ENCODE measurements at regions not wholly inside any gene's neighbourhood (a gene's known extent, or its start where the extent isn't known, plus 50 kb on each side); places are given as distances from the start of the nearest gene placed in this dataset.

GRCh38 chr4:3818371-3818770 is 52.2 kb downstream of the ADRA2C start:
- no peak for DNase-seq (ENCODE audit: low spot score)
- Mint-ChIP-seq H3K4me1 (ENCODE audit: low read depth) (no peaks in the 10 kb centered on the region), H3K4me3 (ENCODE audit: low read depth) (no peak overlapping the region), H3K27ac (no peak overlapping the region), H3K27me3 (ENCODE audit: low read depth) (no peaks in the 10 kb centered on the region), H3K9me3 (no peaks in the 10 kb centered on the region), H3K36me3 (ENCODE audit: low read depth) (no peaks in the 10 kb centered on the region)
- intact Hi-C loops (cut with micrococcal nuclease), result no loop called here

- no peaks in the 10 kb centered on the region for H3K9me3 Mint-ChIP-seq
- intact Hi-C loops (cut with micrococcal nuclease), result no loop called here
- no peak overlapping the region for H3K4me3 Mint-ChIP-seq (ENCODE audit: low read depth)
Observed at GRCh38 chr4:3819210-3819919, 53.2 kb downstream of the ADRA2C start.

GRCh38 chr4:3820016-3820805 is 54.0 kb downstream of the ADRA2C start:
- Mint-ChIP-seq H3K27ac (no peak overlapping the region), H3K9me3 (no peaks in the 10 kb centered on the region), H3K27me3 (ENCODE audit: low read depth) (no peaks in the 10 kb centered on the region), H3K36me3 (ENCODE audit: low read depth) (no peaks in the 10 kb centered on the region), H3K4me1 (ENCODE audit: low read depth) (no peaks in the 10 kb centered on the region), H3K4me3 (ENCODE audit: low read depth) (no peak overlapping the region)
- intact Hi-C loops (cut with micrococcal nuclease), result no loop called here
- DNase-seq (ENCODE audit: low spot score), result no peak

More at GRCh38 chr4:3819210-3819919, 53.2 kb downstream of the ADRA2C start:
- Mint-ChIP-seq H3K36me3 (ENCODE audit: low read depth) (no peaks in the 10 kb centered on the region), H3K4me1 (ENCODE audit: low read depth) (no peaks in the 10 kb centered on the region), H3K27me3 (ENCODE audit: low read depth) (no peaks in the 10 kb centered on the region), H3K27ac (no peak overlapping the region)
- DNase-seq (ENCODE audit: low spot score), result no peak

- Mint-ChIP-seq H3K9me3 (no peaks in the 10 kb centered on the region), H3K27ac (no peak overlapping the region), H3K36me3 (ENCODE audit: low read depth) (no peaks in the 10 kb centered on the region), H3K4me1 (ENCODE audit: low read depth) (no peaks in the 10 kb centered on the region), H3K27me3 (ENCODE audit: low read depth) (no peaks in the 10 kb centered on the region), H3K4me3 (ENCODE audit: low read depth) (no peak overlapping the region)
- no peak for DNase-seq (ENCODE audit: low spot score)
- intact Hi-C loops (cut with micrococcal nuclease), result no loop called here
Observed at GRCh38 chr4:3820806-3821579, 54.8 kb downstream of the ADRA2C start.

GRCh38 chr4:3821580-3822229 is 55.5 kb downstream of the ADRA2C start:
- intact Hi-C loops (cut with micrococcal nuclease), result no loop called here
- Mint-ChIP-seq H3K9me3 (no peaks in the 10 kb centered on the region), H3K27ac (no peak overlapping the region), H3K4me1 (ENCODE audit: low read depth) (no peaks in the 10 kb centered on the region), H3K36me3 (ENCODE audit: low read depth) (no peaks in the 10 kb centered on the region), H3K4me3 (ENCODE audit: low read depth) (no peak overlapping the region), H3K27me3 (ENCODE audit: low read depth) (no peaks in the 10 kb centered on the region)
- no peak for DNase-seq (ENCODE audit: low spot score)

- no peak overlapping the region for H3K4me3 Mint-ChIP-seq (ENCODE audit: low read depth)
- no peaks in the 10 kb centered on the region for H3K36me3 Mint-ChIP-seq (ENCODE audit: low read depth)
- no peaks in the 10 kb centered on the region for H3K4me1 Mint-ChIP-seq (ENCODE audit: low read depth)
- H3K9me3 Mint-ChIP-seq, result no peaks in the 10 kb centered on the region
- H3K27me3 Mint-ChIP-seq (ENCODE audit: low read depth), result no peaks in the 10 kb centered on the region
- intact Hi-C loops (cut with micrococcal nuclease), result no loop called here
- H3K27ac Mint-ChIP-seq, result no peak overlapping the region
- DNase-seq (ENCODE audit: low spot score), result no peak
Observed at GRCh38 chr4:3822230-3822947, 56.2 kb downstream of the ADRA2C start.

- Mint-ChIP-seq H3K27ac (no peak overlapping the region), H3K4me1 (ENCODE audit: low read depth) (no peaks in the 10 kb centered on the region), H3K27me3 (ENCODE audit: low read depth) (no peaks in the 10 kb centered on the region), H3K36me3 (ENCODE audit: low read depth) (no peaks in the 10 kb centered on the region), H3K9me3 (no peaks in the 10 kb centered on the region), H3K4me3 (ENCODE audit: low read depth) (no peak overlapping the region)
- DNase-seq (ENCODE audit: low spot score), result no peak
- intact Hi-C loops (cut with micrococcal nuclease), result no loop called here
Observed at GRCh38 chr4:3823496-3824341, 57.5 kb downstream of the ADRA2C start.

- Mint-ChIP-seq H3K27ac (no peak overlapping the region), H3K36me3 (ENCODE audit: low read depth) (no peaks in the 10 kb centered on the region), H3K4me3 (ENCODE audit: low read depth) (no peak overlapping the region), H3K4me1 (ENCODE audit: low read depth) (no peaks in the 10 kb centered on the region), H3K9me3 (no peaks in the 10 kb centered on the region), H3K27me3 (ENCODE audit: low read depth) (no peaks in the 10 kb centered on the region)
- intact Hi-C loops (cut with micrococcal nuclease), result no loop called here
- no peak for DNase-seq (ENCODE audit: low spot score)
Observed at GRCh38 chr4:3824521-3825270, 58.5 kb downstream of the ADRA2C start.

- Mint-ChIP-seq H3K27ac (no peak overlapping the region), H3K4me3 (ENCODE audit: low read depth) (no peak overlapping the region), H3K36me3 (ENCODE audit: low read depth) (no peaks in the 10 kb centered on the region), H3K9me3 (no peaks in the 10 kb centered on the region), H3K27me3 (ENCODE audit: low read depth) (no peaks in the 10 kb centered on the region), H3K4me1 (ENCODE audit: low read depth) (no peaks in the 10 kb centered on the region)
- intact Hi-C loops (cut with micrococcal nuclease), result no loop called here
- no peak for DNase-seq (ENCODE audit: low spot score)
Observed at GRCh38 chr4:3825530-3825929, 59.3 kb downstream of the ADRA2C start.

GRCh38 chr4:3826247-3827172 is 60.3 kb downstream of the ADRA2C start:
- no peak for DNase-seq (ENCODE audit: low spot score)
- H3K27ac Mint-ChIP-seq, result no peak overlapping the region
- no peaks in the 10 kb centered on the region for H3K27me3 Mint-ChIP-seq (ENCODE audit: low read depth)
- H3K4me1 Mint-ChIP-seq (ENCODE audit: low read depth), result no peaks in the 10 kb centered on the region
- H3K36me3 Mint-ChIP-seq (ENCODE audit: low read depth), result no peaks in the 10 kb centered on the region
- no peak overlapping the region for H3K4me3 Mint-ChIP-seq (ENCODE audit: low read depth)
- intact Hi-C loops (cut with micrococcal nuclease), result no loop called here
- no peaks in the 10 kb centered on the region for H3K9me3 Mint-ChIP-seq
